GM21390 (cell line): ENCODE measurements at regions not wholly inside any gene's neighbourhood (a gene's known extent, or its start where the extent isn't known, plus 50 kb on each side); places are given as distances from the start of the nearest gene placed in this dataset.
"Not testable (repeated sequence)": the region's sequence is repeated elsewhere in the genome, so short reads cannot be mapped to it uniquely, and the experiment has no call there.

Experiments used
- ATAC-seq: cut with Tn5 transposase; IDR thresholded peaks from one replicate; pipeline ENCODE4 v1.9.1; 2021; ENCODE audit not compliant: unreplicated experiment

GRCh38 chr2:176566496-176566895 lies 297.3 kb downstream of the MTX2 start:
- ATAC-seq = no peak

- no peak for ATAC-seq
Measured at GRCh38 chr2:176566961-176567360, 297.7 kb downstream of the MTX2 start.

GRCh38 chr2:176567361-176567760 lies 298.1 kb downstream of the MTX2 start:
- no peak for ATAC-seq

- no peak for ATAC-seq
Measured at GRCh38 chr2:176569574-176569973, 300.3 kb downstream of the MTX2 start.

- ATAC-seq = no peak
Measured at GRCh38 chr2:176573612-176574483, 304.6 kb downstream of the MTX2 start.

- ATAC-seq = no peak
Measured at GRCh38 chr2:176574484-176575236, 305.4 kb downstream of the MTX2 start.

- no peak for ATAC-seq
Measured at GRCh38 chr2:176575237-176575744, 306.0 kb downstream of the MTX2 start.

GRCh38 chr2:176577054-176577453 lies 307.8 kb downstream of the MTX2 start:
- ATAC-seq = no peak

- not testable (repeated sequence) for ATAC-seq
Measured at GRCh38 chr2:176578292-176578691, 309.1 kb downstream of the MTX2 start.

- no peak for ATAC-seq
Measured at GRCh38 chr2:176579608-176580007, 310.4 kb downstream of the MTX2 start.

GRCh38 chr2:176581557-176582165 lies 312.4 kb downstream of the MTX2 start:
- ATAC-seq = no peak

- no peak for ATAC-seq
Measured at GRCh38 chr2:176582176-176582575, 312.9 kb downstream of the MTX2 start.

- ATAC-seq = no peak
Measured at GRCh38 chr2:176582990-176583481, 313.8 kb downstream of the MTX2 start.

- ATAC-seq = no peak
Measured at GRCh38 chr2:176583607-176584006, 314.4 kb downstream of the MTX2 start.

- no peak for ATAC-seq
Measured at GRCh38 chr2:176584333-176584732, 315.1 kb downstream of the MTX2 start.

- no peak for ATAC-seq
Measured at GRCh38 chr2:176585291-176585690, 316.0 kb downstream of the MTX2 start.

GRCh38 chr2:176585791-176586190 lies 316.5 kb downstream of the MTX2 start:
- no peak for ATAC-seq

- ATAC-seq = no peak
Measured at GRCh38 chr2:176589287-176589686, 320.0 kb downstream of the MTX2 start.

- no peak for ATAC-seq
Measured at GRCh38 chr2:176589825-176590440, 320.7 kb downstream of the MTX2 start.

- no peak for ATAC-seq
Measured at GRCh38 chr2:176592216-176592615, 323.0 kb downstream of the MTX2 start.

GRCh38 chr2:176595986-176596385 lies 326.7 kb downstream of the MTX2 start:
- no peak for ATAC-seq
